ENCODE measurements at regions not wholly inside any gene's neighbourhood (a gene's known extent, or its start where the extent isn't known, plus 50 kb on each side); places are given as distances from the start of the nearest gene placed in this dataset.
A peak's percentile ranks its signal among the peaks of the same experiment; 100 is the strongest.

GRCh38 chr3:99232696-99233095 lies 331.2 kb upstream of the DCBLD2 start:
- no peak overlapping the region for H4K5ac ChIP-seq (ENCODE audit: insufficient read length, low read depth, low read length)
- no peak overlapping the region for H2BK5ac ChIP-seq (ENCODE audit: insufficient read length, low read length)
- TF ChIP-seq CTCF (conservative IDR thresholded peaks at IDR 0.05) = no peak
- no peaks in the 10 kb centered on the region for H4K20me1 ChIP-seq (ENCODE audit: control insufficient read depth, insufficient read depth, insufficient read length)
- H3K56ac ChIP-seq (ENCODE audit: insufficient read length, low read depth, low read length) = no peak overlapping the region
- DNase-seq = no peak
- H2BK20ac ChIP-seq (ENCODE audit: low read depth, low read length, poor library complexity, severe bottlenecking) = no peak overlapping the region
- H4K8ac ChIP-seq (replicated peaks; ENCODE audit: insufficient read length, low read depth, low read length) = no peak overlapping the region
- H2BK12ac ChIP-seq (ENCODE audit: insufficient read length, low read depth, low read length) = no peak overlapping the region
- Mint-ChIP-seq H3K4me1 (peaks cover under 1 to 3% of the 10 kb centered on the region in 2 experiments), H3K36me3 (ENCODE audit: insufficient read depth in 1 of 3, low read depth in 3 of 3) (no peaks in the 10 kb centered on the region; a peak in 1 of 7 replicates), H3K27ac (no peak overlapping the region), H3K4me3 (no peak overlapping the region), H3K27me3 (ENCODE audit: low read depth) (no peaks in the 10 kb centered on the region), H3K9me3 (peaks cover 0 to 3% of the 10 kb centered on the region in 2 experiments; a peak in 2 of 5 replicates)
- H2BK120ac ChIP-seq (ENCODE audit: low read depth, low read length, poor library complexity, severe bottlenecking) = no peak overlapping the region
- no peak overlapping the region for H3K23ac ChIP-seq (ENCODE audit: insufficient read length, low read depth, low read length)
- no peak overlapping the region for H3K14ac ChIP-seq (ENCODE audit: insufficient read depth, low read length)
- no peaks in the 10 kb centered on the region for H3K27me3 ChIP-seq (ENCODE audit: insufficient read depth, low read length)
- H2AFZ ChIP-seq (ENCODE audit: low read length) = peak overlapping the region; percentile 32
- no peak overlapping the region for H3K4ac ChIP-seq (ENCODE audit: low read depth, low read length)
- no peak overlapping the region for H3K18ac ChIP-seq (ENCODE audit: insufficient read length, low read depth, low read length)
- H4K91ac ChIP-seq (ENCODE audit: insufficient read length, low read depth, low read length) = no peak overlapping the region
- no peaks in the 10 kb centered on the region for H3K9me3 ChIP-seq (ENCODE audit: control insufficient read depth, low read depth, low read length)
- no peaks in the 10 kb centered on the region for H3K23me2 ChIP-seq (ENCODE audit: insufficient read length, low read depth, low read length, poor library complexity, severe bottlenecking)
- no peak overlapping the region for H2AK5ac ChIP-seq (ENCODE audit: insufficient read length, low read length)
- no peak overlapping the region for H3K4me2 ChIP-seq (ENCODE audit: insufficient read depth, insufficient read length, low read length)
- WGBS (ENCODE audit: extremely low coverage, insufficient read length, low lambda C conversion rate) = no CpG with 5 or more reads among the region's 1 CpG
- H3K79me2 ChIP-seq (ENCODE audit: insufficient read depth, low read length) = no peaks in the 10 kb centered on the region
- H3K27ac ChIP-seq (ENCODE audit: insufficient read length, low read depth, low read length) = no peak overlapping the region
- no peak overlapping the region for H2BK15ac ChIP-seq (ENCODE audit: low read depth, low read length)
- H3T11ph ChIP-seq (ENCODE audit: low read length) = no peak overlapping the region
- H3K9ac ChIP-seq (ENCODE audit: extremely low read depth, insufficient read length, low read length) = no peak overlapping the region
- no peaks in the 10 kb centered on the region for H3K4me1 ChIP-seq (ENCODE audit: insufficient read depth, low read length)
- no peaks in the 10 kb centered on the region for H3K79me1 ChIP-seq (ENCODE audit: insufficient read depth, low read depth, low read length, poor library complexity, severe bottlenecking)
